WTC11 (cell line): ENCODE measurements at regions not wholly inside any gene's neighbourhood (a gene's known extent, or its start where the extent isn't known, plus 50 kb on each side); places are given as distances from the start of the nearest gene placed in this dataset.

ENCODE experiments used
- ETV6 ChIP-seq: sonication (generic); formaldehyde crosslinking; IDR thresholded peaks from 2 replicates; pipeline ENCODE4 v1.8.1; 2022; ENCODE audit warnings: mild to moderate bottlenecking, missing genetic modification reagents
- ZBTB43 ChIP-seq: sonication (generic); formaldehyde crosslinking; IDR thresholded peaks from 2 replicates; pipeline ENCODE4 v1.8.1; 2023; ENCODE audit warnings: mild to moderate bottlenecking, missing genetic modification reagents
- ZNF232 ChIP-seq: sonication (generic); formaldehyde crosslinking; IDR thresholded peaks from 2 replicates; pipeline ENCODE4 v1.8.0; 2022; ENCODE audit warnings: mild to moderate bottlenecking, missing genetic modification reagents
- TF ChIP-seq, protein P1 (sequence below): fragments of 200-600 bp; IDR thresholded peaks from 2 replicates; pipeline ENCODE4 v1.8.0; 2022; ENCODE audit warnings: antibody characterized with exemption
- TF ChIP-seq, protein P2 (sequence below): sonication (generic); formaldehyde crosslinking; IDR thresholded peaks from 2 replicates; pipeline ENCODE4 v1.8.1; 2023; ENCODE audit warnings: mild to moderate bottlenecking, moderate library complexity, missing genetic modification reagents

GRCh38 chr10:65791979-65792378, 1133.9 kb upstream of the LRRTM3 start:
- TF ChIP-seq, protein P1, sequence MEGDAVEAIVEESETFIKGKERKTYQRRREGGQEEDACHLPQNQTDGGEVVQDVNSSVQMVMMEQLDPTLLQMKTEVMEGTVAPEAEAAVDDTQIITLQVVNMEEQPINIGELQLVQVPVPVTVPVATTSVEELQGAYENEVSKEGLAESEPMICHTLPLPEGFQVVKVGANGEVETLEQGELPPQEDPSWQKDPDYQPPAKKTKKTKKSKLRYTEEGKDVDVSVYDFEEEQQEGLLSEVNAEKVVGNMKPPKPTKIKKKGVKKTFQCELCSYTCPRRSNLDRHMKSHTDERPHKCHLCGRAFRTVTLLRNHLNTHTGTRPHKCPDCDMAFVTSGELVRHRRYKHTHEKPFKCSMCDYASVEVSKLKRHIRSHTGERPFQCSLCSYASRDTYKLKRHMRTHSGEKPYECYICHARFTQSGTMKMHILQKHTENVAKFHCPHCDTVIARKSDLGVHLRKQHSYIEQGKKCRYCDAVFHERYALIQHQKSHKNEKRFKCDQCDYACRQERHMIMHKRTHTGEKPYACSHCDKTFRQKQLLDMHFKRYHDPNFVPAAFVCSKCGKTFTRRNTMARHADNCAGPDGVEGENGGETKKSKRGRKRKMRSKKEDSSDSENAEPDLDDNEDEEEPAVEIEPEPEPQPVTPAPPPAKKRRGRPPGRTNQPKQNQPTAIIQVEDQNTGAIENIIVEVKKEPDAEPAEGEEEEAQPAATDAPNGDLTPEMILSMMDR, result no peak
- TF ChIP-seq, protein P2, sequence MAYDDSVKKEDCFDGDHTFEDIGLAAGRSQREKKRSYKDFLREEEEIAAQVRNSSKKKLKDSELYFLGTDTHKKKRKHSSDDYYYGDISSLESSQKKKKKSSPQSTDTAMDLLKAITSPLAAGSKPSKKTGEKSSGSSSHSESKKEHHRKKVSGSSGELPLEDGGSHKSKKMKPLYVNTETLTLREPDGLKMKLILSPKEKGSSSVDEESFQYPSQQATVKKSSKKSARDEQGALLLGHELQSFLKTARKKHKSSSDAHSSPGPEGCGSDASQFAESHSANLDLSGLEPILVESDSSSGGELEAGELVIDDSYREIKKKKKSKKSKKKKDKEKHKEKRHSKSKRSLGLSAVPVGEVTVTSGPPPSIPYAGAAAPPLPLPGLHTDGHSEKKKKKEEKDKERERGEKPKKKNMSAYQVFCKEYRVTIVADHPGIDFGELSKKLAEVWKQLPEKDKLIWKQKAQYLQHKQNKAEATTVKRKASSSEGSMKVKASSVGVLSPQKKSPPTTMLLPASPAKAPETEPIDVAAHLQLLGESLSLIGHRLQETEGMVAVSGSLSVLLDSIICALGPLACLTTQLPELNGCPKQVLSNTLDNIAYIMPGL (CRISPR knock-in tag), result no peak
- no peak for TF ChIP-seq ZNF232 (CRISPR knock-in tag)
- TF ChIP-seq ZBTB43 (CRISPR knock-in tag), result no peak
- TF ChIP-seq ETV6, result no peak
